IPS DF 4.7 (cell line): ENCODE measurements at regions not wholly inside any gene's neighbourhood (a gene's known extent, or its start where the extent isn't known, plus 50 kb on each side); places are given as distances from the start of the nearest gene placed in this dataset.

Experiments used
- DNase-seq: peaks from one replicate; pipeline ENCODE4 v3.0.0-alpha.2; 2013; ENCODE audit warnings: low spot score; ENCODE audit errors: extremely low read depth

DNA sequence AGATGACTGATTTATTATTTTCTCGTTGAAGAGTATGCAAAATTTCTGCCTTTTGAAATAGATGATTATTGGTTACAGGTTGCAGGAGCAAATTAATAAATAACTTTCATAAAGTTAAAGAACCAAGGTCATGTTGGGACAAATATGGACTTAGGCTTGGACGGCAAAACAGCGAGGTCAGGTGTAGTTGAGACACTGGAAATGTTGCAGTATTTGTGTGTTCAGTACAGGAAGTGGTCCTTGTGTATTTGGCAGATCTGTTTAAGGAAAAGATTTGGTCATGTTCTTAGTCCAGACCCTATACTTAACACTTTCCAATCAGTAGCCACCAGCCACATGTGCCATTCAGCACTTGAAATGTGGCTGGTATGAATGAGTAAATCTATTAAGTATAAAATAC, 486.5 kb downstream of the TDRD15 start:
- no peak for DNase-seq

DNA sequence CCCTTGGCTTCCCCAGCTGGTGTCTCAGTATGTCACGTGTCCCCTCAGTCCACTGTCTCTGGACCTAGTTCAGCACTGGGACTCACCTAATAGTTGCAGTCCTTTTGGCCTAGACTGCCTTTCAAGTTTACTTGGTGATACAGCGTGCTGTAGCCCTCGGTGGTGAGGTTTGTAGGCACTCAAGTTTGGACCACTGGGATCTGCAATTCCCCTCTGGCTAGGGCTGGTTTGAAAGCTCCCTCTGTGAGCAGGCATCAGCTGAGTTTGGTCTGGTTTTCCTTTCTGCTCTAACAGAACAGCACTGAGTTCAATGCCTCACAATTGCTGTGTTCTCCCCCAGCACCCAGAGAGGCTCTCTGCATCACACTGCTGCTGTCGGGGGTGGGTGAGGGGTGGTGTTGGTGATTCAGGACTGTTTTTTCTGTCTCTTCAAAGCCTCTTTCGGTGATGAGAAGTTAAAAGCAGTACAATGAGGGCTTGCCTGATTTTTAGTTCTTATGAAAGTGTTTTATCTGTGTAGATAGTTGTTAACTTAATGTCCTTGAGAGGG, 494.2 kb downstream of the TDRD15 start:
- DNase-seq = no peak

DNA sequence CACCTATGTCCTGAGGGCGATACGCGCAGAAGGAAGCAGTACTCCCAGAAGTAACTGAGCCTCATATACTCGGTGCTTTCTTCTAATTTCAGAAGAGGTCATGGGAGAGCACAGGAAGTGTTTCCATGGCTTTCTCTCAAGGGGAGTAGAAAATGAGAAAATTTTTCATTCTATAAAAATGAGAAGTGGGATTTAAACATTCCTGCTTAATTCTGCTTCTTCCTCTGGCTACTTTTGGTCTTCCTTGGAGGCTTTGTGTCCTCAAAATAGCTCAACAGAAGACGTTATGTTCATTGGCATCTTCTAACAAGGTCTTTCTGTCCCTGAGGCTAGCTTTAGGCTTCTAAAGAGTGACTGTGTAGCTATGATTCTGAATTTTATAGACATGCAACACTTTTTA, 497.0 kb downstream of the TDRD15 start:
- no peak for DNase-seq

DNA sequence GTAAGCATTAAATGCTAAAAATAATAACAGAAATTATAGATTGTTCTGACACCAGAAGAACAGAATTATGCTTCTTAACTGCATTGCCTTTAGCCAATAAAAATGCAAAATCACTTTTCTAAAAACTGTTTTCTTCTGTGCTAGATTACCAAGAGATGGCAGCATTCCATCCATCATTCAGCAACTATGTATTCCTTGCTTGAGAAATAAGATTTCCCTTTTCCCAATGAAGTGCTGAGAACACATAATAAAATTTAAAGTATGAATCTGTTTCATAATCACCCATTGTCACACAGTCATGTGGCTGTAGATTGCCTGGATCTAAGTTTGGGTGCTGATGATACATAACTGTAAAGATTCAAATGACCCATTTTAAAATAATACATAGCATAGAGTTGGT, 504.2 kb downstream of the TDRD15 start:
- DNase-seq = no peak

DNA sequence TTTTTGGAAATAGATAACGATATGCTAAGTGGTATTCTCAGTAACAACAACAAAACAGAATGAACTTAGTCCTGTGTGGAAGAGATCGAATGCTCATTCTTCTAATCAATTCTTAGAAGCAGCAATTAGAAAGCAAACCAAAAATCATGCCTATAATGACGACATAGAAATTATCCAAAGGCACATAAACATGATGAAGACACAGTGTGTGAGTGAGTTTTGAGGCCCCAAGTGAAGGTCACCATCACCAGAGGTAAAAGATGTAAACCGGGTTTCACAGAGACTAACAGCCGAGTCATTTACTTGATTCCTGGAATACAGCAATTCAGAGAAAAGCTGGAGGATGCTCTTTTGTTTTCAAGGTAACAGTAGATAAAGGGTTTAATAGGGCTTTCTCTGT, 509.2 kb downstream of the TDRD15 start:
- no peak for DNase-seq

DNA sequence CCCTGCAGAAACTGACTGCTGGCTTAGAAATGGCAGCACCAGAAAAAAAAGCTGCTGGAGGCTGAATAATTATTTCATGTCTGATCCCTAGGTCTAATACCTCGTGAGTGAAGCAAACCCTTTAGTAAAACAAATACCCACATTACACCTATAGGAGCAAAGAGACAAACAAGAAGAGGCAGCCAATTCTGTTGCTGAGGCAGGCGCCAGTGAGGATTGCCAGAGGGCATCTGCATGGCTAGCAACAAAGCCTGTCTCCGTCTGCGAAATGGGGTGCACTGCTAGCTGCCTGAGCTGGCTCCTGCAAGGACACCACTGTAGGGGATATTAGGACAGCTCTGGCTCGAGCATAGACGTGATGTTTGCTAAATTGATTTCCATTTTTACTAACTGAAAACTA, 509.7 kb downstream of the TDRD15 start:
- DNase-seq = no peak

DNA sequence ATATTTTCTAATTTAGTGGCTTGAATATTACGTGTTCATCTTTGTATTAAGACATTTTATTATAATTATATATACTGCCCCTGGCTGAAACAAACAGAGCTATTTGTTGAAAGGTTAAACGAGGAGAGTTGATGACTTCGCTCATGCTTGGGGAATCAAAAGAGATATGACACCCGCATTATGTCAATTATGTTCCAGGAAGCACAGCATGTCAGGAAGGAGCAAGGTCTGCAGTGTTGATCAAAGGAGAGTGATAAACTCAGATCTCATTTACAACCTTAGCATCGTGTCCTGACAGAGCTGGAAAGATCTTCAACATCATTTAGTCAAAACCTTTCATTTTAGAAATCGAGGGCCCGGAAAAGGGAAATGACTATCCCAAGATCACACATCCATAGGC, 510.1 kb downstream of the TDRD15 start:
- DNase-seq = no peak

DNA sequence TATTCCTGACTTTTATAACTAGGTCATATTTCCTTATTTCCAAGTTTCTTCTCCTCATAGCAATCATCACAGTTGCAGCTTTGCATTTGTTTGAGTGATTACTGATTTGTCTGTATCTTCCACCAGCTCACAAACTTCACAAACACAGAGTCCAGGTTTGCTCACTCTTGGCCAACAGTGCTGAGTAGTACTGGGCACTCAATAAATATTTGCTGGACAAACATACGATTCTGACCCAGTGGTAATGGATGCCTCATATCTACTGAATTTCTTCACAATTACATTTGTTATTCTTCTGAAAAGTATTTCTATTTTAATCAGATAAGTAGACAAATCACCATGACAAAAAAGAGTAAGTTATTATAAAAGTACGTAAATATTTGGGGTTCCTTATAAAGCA, 516.3 kb downstream of the TDRD15 start:
- DNase-seq = no peak

DNA sequence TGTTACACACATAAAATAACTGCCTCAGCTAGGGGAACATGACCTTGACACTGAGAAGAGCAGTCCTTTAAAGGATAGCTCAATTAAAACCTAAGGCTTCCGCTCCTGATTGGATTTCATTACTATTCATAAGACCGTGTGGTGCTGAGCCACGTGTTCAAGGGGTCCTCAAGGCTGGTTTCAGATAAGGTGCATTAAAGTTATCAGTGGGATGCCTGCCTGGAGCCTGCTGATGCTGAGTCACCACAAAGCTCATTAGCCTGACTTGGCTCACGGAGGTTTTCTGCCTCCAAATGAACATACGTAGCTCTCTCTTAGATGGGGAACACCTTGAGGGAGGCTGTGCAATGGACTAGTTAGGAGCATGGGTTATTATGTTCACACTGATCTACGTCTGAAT, 518.9 kb downstream of the TDRD15 start:
- no peak for DNase-seq

DNA sequence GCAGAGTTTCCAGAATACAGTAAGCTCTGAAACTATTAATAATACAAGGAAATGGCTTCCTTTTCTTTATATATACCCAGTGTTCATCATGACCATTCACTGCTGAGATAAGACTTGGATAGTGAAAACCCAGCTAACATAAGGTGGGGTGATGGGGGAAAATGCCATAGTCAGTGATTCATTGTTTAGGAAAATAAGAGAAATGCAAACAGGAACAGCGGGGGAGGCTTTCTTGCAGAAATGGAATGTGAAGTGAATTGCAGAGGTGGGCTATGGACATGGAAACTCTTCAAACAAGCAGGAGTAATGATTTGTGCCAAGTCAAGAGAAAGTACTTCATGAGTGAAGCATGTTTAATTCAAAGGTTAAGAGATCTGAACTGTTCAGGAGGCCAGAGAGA, 519.4 kb downstream of the TDRD15 start:
- no peak for DNase-seq

DNA sequence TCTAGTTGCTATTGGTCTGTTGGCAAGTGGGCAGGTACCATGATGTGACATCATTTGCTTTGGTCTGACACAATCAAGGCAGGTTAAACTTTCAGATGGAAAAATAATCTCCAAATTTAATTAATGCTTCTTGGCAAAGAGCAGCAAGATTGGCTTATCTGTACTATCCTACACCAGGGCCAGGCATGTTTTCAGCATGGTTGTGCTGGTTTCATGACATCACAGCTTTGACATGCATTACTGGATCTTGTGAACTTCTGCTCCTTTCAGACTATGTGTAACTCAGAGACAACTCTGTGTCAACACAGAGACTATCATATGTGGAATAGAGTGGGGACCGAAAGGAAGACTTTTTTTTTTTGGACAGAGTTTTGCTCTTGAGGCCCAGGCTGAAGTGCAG, 520.5 kb downstream of the TDRD15 start:
- no peak for DNase-seq

DNA sequence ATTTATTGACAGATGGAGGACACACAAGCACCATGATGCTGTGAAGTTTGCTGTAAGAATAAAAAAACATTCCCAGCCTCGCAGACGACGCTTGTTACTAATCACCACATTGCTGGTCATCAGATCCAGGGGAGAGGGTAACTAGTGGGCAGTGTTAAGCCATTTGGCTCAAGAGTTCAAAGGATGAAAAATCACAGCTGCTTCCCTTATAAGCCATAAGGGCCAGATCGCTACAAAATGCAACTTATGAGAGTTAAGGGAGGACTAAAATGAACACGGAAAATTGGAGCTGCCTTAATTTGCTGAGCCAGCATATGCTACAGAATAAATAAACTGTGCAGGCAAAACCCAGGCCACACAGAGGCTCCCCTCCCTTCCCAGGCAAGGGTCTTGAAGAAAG, 522.6 kb downstream of the TDRD15 start:
- DNase-seq = no peak

DNA sequence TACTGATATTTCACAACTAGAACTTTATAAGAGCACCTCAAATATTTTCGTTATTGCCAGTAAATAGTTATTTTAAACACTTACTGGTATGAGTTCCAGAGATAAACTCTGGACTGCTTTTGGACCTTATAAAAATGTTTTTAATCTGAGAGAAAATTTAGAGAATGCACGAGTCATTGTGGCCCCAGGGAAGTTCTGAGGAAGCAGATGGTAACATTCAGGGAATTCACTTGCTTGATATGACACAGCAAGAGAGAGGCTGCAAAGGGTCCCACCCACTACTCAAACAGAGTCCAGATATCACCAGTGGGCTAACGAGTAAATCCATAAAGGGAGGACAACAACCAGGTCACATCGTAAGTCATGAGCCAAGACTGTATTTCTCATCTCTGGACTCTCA, 526.8 kb downstream of the TDRD15 start:
- no peak for DNase-seq

DNA sequence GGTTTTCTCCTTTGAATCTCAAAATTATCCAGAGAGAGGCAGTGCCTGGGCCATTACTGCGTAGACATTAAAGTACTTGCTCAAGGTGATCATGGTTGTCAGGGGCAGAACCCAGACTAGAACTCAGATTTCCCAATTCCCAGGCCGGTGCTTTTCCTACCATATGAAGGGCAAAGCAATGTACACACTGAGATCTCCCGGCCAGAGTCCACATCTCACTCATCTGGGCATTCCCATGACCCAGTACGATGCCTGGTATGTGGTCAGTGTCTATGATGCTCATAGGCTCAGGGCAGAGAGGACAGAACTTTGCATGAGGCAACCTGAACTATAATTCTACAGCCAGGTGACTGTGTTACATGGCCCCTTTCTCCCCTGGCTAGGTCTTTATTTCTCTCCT, 531.4 kb downstream of the TDRD15 start:
- no peak for DNase-seq

DNA sequence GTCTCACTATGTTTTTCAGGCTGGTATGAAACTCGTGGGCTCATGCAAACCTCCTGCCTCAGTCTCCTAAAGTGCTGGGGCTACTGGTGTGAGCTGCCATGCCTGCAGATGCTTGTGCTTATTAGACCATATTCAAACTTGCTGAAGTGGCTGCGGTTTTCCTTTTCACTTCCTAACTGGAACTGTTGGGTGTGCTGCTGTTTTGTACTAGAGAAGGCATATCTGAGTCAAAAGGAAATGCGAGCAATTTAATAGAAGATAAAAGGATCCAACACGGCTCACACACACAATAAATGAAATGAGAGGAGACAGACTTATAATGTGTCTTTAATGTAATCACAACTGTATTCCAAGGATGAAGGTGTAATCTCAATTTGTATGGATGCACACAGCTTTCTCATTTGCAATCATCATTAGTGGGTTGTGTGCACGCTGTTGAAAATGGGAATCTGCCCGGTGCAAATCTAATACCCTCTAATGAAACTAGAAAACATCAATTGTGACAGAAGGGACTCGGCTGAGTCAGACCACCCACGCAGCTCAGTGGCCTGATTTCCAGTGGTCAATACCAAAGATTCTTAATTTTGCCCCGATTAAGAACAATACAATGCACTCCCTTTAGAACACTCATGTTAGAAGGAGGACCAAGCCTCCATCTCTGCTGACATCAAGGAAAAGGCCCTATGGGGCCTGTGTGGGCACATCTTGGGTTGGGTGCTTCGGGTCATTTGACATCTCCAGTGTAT, 532.7 kb downstream of the TDRD15 start:
- no peak for DNase-seq

DNA sequence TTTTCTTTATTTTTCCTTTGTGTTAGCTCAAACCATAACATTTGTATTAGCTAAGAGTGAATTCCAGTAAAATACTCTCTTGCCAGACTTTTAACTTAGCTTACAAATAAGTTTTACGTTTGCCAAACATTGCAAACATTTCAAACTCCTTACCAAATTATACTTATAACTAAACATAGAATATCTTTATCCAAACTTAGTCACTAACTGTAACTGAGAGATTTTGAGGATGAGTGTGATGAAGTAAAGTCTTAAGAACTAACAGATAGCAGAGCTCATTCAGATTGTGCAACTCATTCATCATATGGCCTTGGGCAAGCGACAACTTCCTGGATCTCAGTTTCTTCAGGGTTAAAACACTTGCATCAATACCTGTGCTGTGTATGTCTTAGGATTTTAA, 533.7 kb downstream of the TDRD15 start:
- DNase-seq = no peak

DNA sequence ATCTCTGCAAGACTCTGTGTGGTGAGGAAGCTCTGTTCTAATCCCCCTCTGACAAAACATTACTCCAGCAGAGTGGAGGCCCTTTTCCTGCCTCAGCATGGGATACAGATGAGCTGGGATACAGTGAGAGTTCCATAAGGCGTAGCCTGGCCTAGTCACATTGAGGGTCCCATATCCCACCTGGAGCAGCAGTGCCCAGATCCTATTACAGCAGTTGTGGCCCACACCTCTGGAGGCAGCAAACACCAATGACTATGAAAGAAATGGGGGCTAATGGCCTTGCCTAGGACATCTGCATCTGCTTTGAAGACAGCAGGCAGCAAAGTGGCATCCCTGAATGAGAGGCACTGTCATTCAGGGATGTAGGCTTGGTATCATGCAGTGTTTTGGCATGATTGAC, 534.5 kb downstream of the TDRD15 start:
- DNase-seq = no peak

DNA sequence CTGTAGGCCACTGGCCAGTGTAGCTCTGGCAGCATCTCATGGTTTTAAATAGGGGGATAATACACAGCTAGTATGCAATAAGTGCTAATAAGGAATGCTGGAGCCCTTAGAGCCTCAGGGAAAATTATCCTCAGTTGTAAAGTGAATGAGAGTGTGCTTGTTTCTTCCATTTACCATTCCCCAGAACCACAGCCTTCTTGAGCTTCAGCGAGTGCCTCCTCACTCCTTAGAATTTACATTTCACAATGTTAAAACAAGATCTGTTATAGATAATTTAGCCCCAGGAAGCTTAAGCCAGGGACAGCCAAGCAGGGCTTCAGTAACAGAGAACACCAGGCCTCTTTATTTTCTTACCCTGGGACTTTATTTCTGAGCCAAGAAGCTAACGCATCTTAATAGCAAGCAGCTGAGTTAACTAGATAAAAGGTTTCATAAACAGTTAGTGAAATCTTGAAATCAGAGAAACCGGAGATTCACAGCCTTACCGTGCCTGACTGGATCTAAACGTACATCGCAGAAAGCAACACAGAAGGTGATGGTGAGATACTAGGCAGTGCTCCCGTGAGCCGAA, 535.2 kb downstream of the TDRD15 start:
- no peak for DNase-seq

DNA sequence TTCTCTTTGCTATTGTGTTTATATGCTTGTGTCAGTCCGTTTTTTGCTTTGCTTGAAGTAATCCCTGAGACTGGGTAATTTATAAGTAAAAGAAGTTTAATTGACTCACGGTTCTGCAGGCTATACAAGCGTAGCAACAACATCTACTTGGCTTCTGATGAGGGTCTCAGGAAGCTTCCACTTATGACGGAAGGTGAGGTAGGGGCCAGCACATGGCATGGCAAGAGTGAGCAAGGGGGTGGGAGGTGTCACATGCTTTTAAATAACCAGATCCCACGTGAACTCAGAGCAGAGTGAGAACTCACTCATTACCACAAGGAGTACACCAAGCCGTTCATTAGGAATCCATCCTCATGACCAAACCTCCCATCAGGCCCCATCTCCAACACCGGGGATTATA, 540.3 kb downstream of the TDRD15 start:
- no peak for DNase-seq

DNA sequence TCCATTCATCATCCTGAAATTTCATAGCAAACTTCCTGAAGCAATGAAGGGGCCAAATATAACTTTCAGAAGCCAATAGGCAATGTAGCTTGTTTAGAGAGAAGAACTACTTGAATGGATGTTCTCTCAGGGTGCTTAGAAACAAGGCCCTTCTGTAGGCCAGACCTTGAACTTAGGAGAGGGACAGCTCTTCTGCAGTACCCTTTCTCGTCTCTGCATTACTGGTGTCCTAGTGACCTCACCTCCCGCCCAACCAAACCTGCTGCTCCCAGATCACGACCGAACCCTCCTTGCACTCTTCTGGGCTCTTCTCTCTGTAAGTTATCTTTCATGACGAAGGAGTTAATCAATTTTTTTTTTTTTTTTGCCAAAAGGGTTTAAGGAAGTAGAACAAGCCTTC, 543.9 kb downstream of the TDRD15 start:
- DNase-seq = no peak

DNA sequence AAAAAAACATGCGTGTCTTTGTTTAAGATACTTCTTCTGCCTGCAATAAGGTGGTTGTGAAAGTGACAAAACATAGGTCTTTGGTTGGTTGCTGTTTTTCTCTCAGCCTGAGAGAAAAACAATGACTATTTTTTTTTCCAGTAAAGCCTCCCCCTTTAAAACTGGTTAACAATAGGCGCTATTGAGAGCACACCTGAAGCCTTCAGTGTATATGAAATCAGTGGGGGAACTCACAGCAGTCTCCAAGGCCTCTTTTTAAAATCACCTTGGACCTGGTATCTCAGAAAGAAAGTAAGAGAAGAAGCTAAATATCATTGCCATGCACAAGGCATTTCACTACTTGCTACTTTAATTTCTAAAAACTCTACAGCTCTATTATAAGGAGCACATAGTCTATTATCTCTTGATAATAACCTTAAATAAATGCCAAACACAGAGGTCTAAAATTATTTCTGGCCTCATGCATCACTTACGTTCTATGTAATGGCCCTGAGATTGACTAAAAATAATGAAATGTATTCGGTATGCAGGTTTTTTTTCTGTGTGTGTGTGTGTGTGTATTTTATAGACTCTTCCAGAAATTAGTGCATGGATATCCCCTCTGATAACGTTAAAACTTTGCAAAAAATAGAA, 544.4 kb downstream of the TDRD15 start:
- DNase-seq = no peak

DNA sequence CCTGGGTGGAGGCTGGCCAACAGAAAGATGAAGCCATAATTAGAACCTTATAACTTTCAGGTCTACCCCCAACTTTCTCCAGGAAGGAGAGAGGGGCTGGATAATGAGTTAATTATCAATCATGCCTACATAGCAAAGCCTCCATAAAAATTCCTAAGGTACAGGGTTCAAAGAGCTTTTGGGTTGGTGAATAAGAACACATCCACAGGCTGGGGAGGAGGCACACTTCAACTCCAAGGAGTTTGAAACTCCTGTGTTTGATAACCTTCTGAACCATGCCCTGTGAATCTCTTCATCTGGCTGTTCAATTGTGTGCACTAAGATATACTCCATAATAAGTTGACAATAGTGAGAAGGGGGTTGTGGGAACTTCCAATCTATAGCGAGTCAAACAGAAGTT, 552.3 kb downstream of the TDRD15 start:
- no peak for DNase-seq

DNA sequence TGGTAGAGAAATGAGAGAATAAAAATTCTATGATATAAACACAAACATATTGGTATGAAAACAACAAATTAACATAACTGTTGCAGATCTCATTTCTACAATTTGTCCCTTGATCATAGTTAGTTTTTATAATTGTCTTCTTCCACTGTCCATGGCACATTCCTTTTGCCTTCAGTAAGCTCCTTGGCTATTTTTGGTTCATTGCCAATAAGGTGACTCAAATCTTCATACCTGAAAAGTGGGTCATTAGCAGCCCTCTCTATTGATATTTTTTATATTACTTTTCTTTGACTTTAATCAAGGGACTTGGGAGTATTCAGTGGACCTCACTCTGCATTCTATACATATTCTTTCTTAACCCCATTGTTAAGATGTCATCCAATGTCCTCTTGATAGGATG, 552.9 kb downstream of the TDRD15 start:
- DNase-seq = no peak
